T-cell (primary cell): ENCODE measurements at regions not wholly inside any gene's neighbourhood (a gene's known extent, or its start where the extent isn't known, plus 50 kb on each side); places are given as distances from the start of the nearest gene placed in this dataset.
A peak's percentile ranks its signal among the peaks of the same experiment; 100 is the strongest.
"Not testable (repeated sequence)": the region's sequence is repeated elsewhere in the genome, so short reads cannot be mapped to it uniquely, and the experiment has no call there.

Experiments
- ATAC-seq, 4 experiments: fragments of 200-7000 bp in 3 of 4; fragments of 150-1000 bp in 1 of 4; cut with Tn5 transposase; replicated peaks in 1 of 4; 1 replicate in 3 of 4; 2 replicates in 1 of 4; pipeline ENCODE4 v1.10.0; 2021; ENCODE audit warnings: moderate library complexity in 3 of 4, mild to moderate bottlenecking in 2 of 4, moderate number of reproducible peaks in 1 of 4
- CTCF ChIA-PET, 2 donors: fragments of 300-600 bp; sonication (Branson Sonifier 250); formaldehyde crosslinking; loops; one replicate each; lab custom pipeline; 2022; ENCODE audit warnings: antibody characterized with exemption in 2 of 2; lab: Charles Lee
- POLR2A ChIA-PET, 2 donors: fragments of 300-600 bp; sonication (Branson Sonifier 250); formaldehyde crosslinking; loops; one replicate each; lab custom pipeline; 2022; ENCODE audit warnings: antibody characterized with exemption in 2 of 2; lab: Charles Lee
- DNase-seq, 35 experiments: peaks; one replicate each; pipeline versions ENCODE4 v3.0.0 to v3.0.0-alpha.2; 2013 to 2023
- H3K27ac ChIP-seq: one replicate; pipeline ENCODE4 v1.5.1; 2013; ENCODE audit warnings: low read length
- H3K27me3 ChIP-seq, 2 experiments: replicated peaks in 1 of 2; 1 replicate in 1 of 2; 2 replicates in 1 of 2; pipeline versions ENCODE4 v1.6.1 to v1.7.0; 2013; ENCODE audit warnings: low read length in 1 of 2, mixed read lengths in 1 of 2; ENCODE audit not compliant: control insufficient read depth in 2 of 2, insufficient read depth in 2 of 2; ENCODE audit errors: extremely low read depth in 1 of 2
- H3K36me3 ChIP-seq, 2 donors: 1 replicate in 1 of 2; 2 replicates in 1 of 2; pipeline versions ENCODE4 v1.6.1 to v1.7.0; 2013; ENCODE audit warnings: low read length in 1 of 2; ENCODE audit not compliant: control insufficient read depth in 2 of 2, insufficient read depth in 1 of 2; ENCODE audit errors: extremely low read depth in 1 of 2
- H3K4me1 ChIP-seq, 2 experiments: 1 replicate in 1 of 2; 2 replicates in 1 of 2; pipeline versions ENCODE4 v1.6.1 to v1.7.0; 2013; ENCODE audit warnings: low read length in 2 of 2, mixed read lengths in 1 of 2; ENCODE audit not compliant: insufficient read depth in 2 of 2, control insufficient read depth in 1 of 2; ENCODE audit errors: extremely low read depth in 1 of 2
- H3K4me3 ChIP-seq, 2 donors: 1 replicate in 1 of 2; 2 replicates in 1 of 2; pipeline versions ENCODE4 v1.5.1 to v1.7.0; 2013; ENCODE audit warnings: mild to moderate bottlenecking in 2 of 2, low read length in 1 of 2, moderate library complexity in 1 of 2; ENCODE audit not compliant: control insufficient read depth in 1 of 2; ENCODE audit errors: extremely low read depth in 1 of 2
- H3K9me3 ChIP-seq: 2 replicates; pipeline ENCODE4 v1.7.0; 2013
- H3K27ac Mint-ChIP-seq, 2 donors: one replicate each; pipeline ENCODE4 v1.8.0; 2020 to 2021; ENCODE audit warnings: mild to moderate bottlenecking in 2 of 2, mixed read lengths in 2 of 2
- H3K27me3 Mint-ChIP-seq, 2 donors: one replicate each; pipeline ENCODE4 v1.8.0; 2021 to 2022; ENCODE audit warnings: mixed read lengths in 2 of 2
- H3K36me3 Mint-ChIP-seq: one replicate; pipeline ENCODE4 v1.8.0; 2021; ENCODE audit warnings: mixed read lengths
- H3K4me1 Mint-ChIP-seq, 3 donors: one replicate each; pipeline ENCODE4 v1.8.0; 2020 to 2022; ENCODE audit warnings: mixed read lengths in 3 of 3, mild to moderate bottlenecking in 1 of 3
- H3K4me3 Mint-ChIP-seq, 3 donors: one replicate each; pipeline ENCODE4 v1.8.0; 2020 to 2022; ENCODE audit warnings: mild to moderate bottlenecking in 3 of 3, mixed read lengths in 3 of 3, moderate library complexity in 3 of 3
- H3K9me3 Mint-ChIP-seq, 3 donors: one replicate each; pipeline ENCODE4 v1.8.0; 2020 to 2022; ENCODE audit warnings: mixed read lengths in 3 of 3
- WGBS: methylation state at CpG from one replicate; pipeline ENCODE4 v1.1.5; 2013; ENCODE audit warnings: missing lambda C conversion rate; ENCODE audit not compliant: insufficient coverage; 5-methylcytosine and 5-hydroxymethylcytosine counted together

- Mint-ChIP-seq H3K4me3 (peak overlapping the region in 1 of 3 donors; percentile 41), H3K27ac (peak overlapping the region; percentile 81 to 88), H3K9me3 (peaks cover 0 to 2% (median 0%) of the 10 kb centered on the region in 3 donors), H3K36me3 (no peaks in the 10 kb centered on the region), H3K4me1 (peaks cover 30 to 37% (median 35%) of the 10 kb centered on the region in 3 donors), H3K27me3 (no peaks in the 10 kb centered on the region)
- CTCF ChIA-PET = interaction anchor here in 1 of 2 donors (0.6 kb wide), 1 partner anchor 955 kb away, joined by 3 read pairs; no protein-coding TSS in a partner anchor
- Histone ChIP-seq H3K36me3 (no peaks in the 10 kb centered on the region), H3K27me3 (no peaks in the 10 kb centered on the region), H3K4me1 (peaks cover 10 to 18% of the 10 kb centered on the region in 2 experiments), H3K4me3 (no peak overlapping the region), H3K27ac (peak overlapping the region; percentile 36), H3K9me3 (no peaks in the 10 kb centered on the region)
- POLR2A ChIA-PET = interaction anchor here in 1 of 2 donors (0.6 kb wide), 1 partner anchor 14 kb away, joined by 3 read pairs; no protein-coding TSS in a partner anchor
- DNase-seq (peak in 1 of 35 experiments; percentile 25), ATAC-seq (peak; percentile 64 to 81 (median 66))
- no CpG with 5 or more reads among the region's 4 CpGs for WGBS
Measured at GRCh38 chr6:155882527-155883333, 427.1 kb upstream of the NOX3 start.

GRCh38 chr6:155881826-155882526, 426.3 kb upstream of the NOX3 start:
- peaks cover 30 to 37% (median 35%) of the 10 kb centered on the region in 3 donors for H3K4me1 Mint-ChIP-seq
- peak overlapping the region; percentile 81 to 88 for H3K27ac Mint-ChIP-seq
- H3K9me3 Mint-ChIP-seq = peaks cover 0 to 2% (median 0%) of the 10 kb centered on the region in 3 donors
- Histone ChIP-seq H3K4me1 (peaks cover 10 to 18% of the 10 kb centered on the region in 2 experiments), H3K36me3 (no peaks in the 10 kb centered on the region), H3K9me3 (no peaks in the 10 kb centered on the region), H3K27ac (peak overlapping the region; percentile 36), H3K27me3 (no peaks in the 10 kb centered on the region), H3K4me3 (no peak overlapping the region)
- H3K27me3 Mint-ChIP-seq = no peaks in the 10 kb centered on the region
- DNase-seq = peak in 1 of 35 experiments; percentile 4
- ChIA-PET POLR2A (no interaction called here), CTCF (no interaction called here)
- ATAC-seq = peak in 3 of 4 experiments; percentile 27 to 39 (median 34)
- WGBS = 76% methylated on average over 4 of the region's 5 CpGs
- no peaks in the 10 kb centered on the region for H3K36me3 Mint-ChIP-seq
- H3K4me3 Mint-ChIP-seq = peak overlapping the region in 1 of 3 donors; percentile 41

GRCh38 chr6:155880900-155881299, 425.3 kb upstream of the NOX3 start:
- no peak overlapping the region for H3K4me3 ChIP-seq
- ChIA-PET POLR2A (no interaction called here), CTCF (no interaction called here)
- no peaks in the 10 kb centered on the region for H3K27me3 Mint-ChIP-seq
- H3K36me3 Mint-ChIP-seq = no peaks in the 10 kb centered on the region
- H3K4me1 Mint-ChIP-seq = peaks cover 30 to 37% (median 35%) of the 10 kb centered on the region in 3 donors
- H3K27ac Mint-ChIP-seq = peak overlapping the region in 1 of 2 donors; percentile 22
- ATAC-seq (no peak), DNase-seq (no peak)
- H3K27me3 ChIP-seq = no peaks in the 10 kb centered on the region
- H3K9me3 Mint-ChIP-seq = peaks cover 0 to 2% (median 0%) of the 10 kb centered on the region in 3 donors
- H3K4me3 Mint-ChIP-seq = no peak overlapping the region
- H3K36me3 ChIP-seq = no peaks in the 10 kb centered on the region
- peaks cover 10 to 18% of the 10 kb centered on the region in 2 experiments for H3K4me1 ChIP-seq
- WGBS = 80% methylated on average over 2 of the region's 3 CpGs
- no peaks in the 10 kb centered on the region for H3K9me3 ChIP-seq
- H3K27ac ChIP-seq = no peak overlapping the region

- peaks cover 0 to 4% (median 2%) of the 10 kb centered on the region in 3 donors for H3K9me3 Mint-ChIP-seq
- WGBS = 0% methylated on average over 1 of the region's 6 CpGs
- ChIA-PET CTCF (no interaction called here), POLR2A (no interaction called here)
- H3K27me3 Mint-ChIP-seq = peaks cover 1 to 3% of the 10 kb centered on the region in 2 donors
- DNase-seq = no peak
- peaks cover 6 to 10% (median 6%) of the 10 kb centered on the region in 3 donors for H3K4me1 Mint-ChIP-seq
- no peak for ATAC-seq
- Histone ChIP-seq H3K9me3 (no peaks in the 10 kb centered on the region), H3K4me3 (no peak overlapping the region), H3K4me1 (peaks cover 0 to 15% of the 10 kb centered on the region in 2 experiments), H3K27me3 (no peaks in the 10 kb centered on the region), H3K36me3 (no peaks in the 10 kb centered on the region), H3K27ac (no peak overlapping the region)
- no peak overlapping the region for H3K4me3 Mint-ChIP-seq
- no peak overlapping the region for H3K27ac Mint-ChIP-seq
- no peaks in the 10 kb centered on the region for H3K36me3 Mint-ChIP-seq
Measured at GRCh38 chr6:155872961-155873360, 417.3 kb upstream of the NOX3 start.

- ATAC-seq (no peak), DNase-seq (no peak)
- Histone ChIP-seq H3K4me1 (peaks cover 0 to 12% of the 10 kb centered on the region in 2 experiments), H3K4me3 (no peak overlapping the region), H3K36me3 (no peaks in the 10 kb centered on the region), H3K27ac (no peak overlapping the region), H3K9me3 (no peaks in the 10 kb centered on the region), H3K27me3 (no peaks in the 10 kb centered on the region)
- peaks cover 4 to 16% (median 6%) of the 10 kb centered on the region in 3 donors for H3K9me3 Mint-ChIP-seq
- no peak overlapping the region for H3K27ac Mint-ChIP-seq
- peaks cover 0 to 5% (median 0%) of the 10 kb centered on the region in 3 donors for H3K4me1 Mint-ChIP-seq
- WGBS = no CpG with 5 or more reads among the region's 4 CpGs
- no peak overlapping the region for H3K4me3 Mint-ChIP-seq
- ChIA-PET POLR2A (no interaction called here), CTCF (no interaction called here)
- H3K36me3 Mint-ChIP-seq = no peaks in the 10 kb centered on the region
- peaks cover 1 to 7% of the 10 kb centered on the region in 2 donors for H3K27me3 Mint-ChIP-seq
Measured at GRCh38 chr6:155867682-155868081, 412.0 kb upstream of the NOX3 start.

GRCh38 chr6:155866676-155867390, 411.2 kb upstream of the NOX3 start:
- H3K4me3 ChIP-seq, H3K9me3 ChIP-seq, H3K4me3 Mint-ChIP-seq, H3K27ac Mint-ChIP-seq, POLR2A ChIA-PET, H3K4me1 ChIP-seq, H3K27ac ChIP-seq, DNase-seq, CTCF ChIA-PET, ATAC-seq, H3K36me3 ChIP-seq, H3K27me3 Mint-ChIP-seq, H3K27me3 ChIP-seq, H3K4me1 Mint-ChIP-seq, H3K36me3 Mint-ChIP-seq: not testable (repeated sequence)
- H3K9me3 Mint-ChIP-seq = peaks cover 4 to 16% (median 6%) of the 10 kb centered on the region in 3 donors
- WGBS = 97% methylated on average over 10 of the region's 46 CpGs
